H1 (cell line): ENCODE measurements at regions not wholly inside any gene's neighbourhood (a gene's known extent, or its start where the extent isn't known, plus 50 kb on each side); places are given as distances from the start of the nearest gene placed in this dataset.

ENCODE experiments used
- CTCF ChIA-PET: fragments of 300-600 bp; sonication (Branson Sonifier 250); formaldehyde crosslinking; loops from one replicate; lab custom pipeline; 2021; ENCODE audit not compliant: partially characterized antibody; lab: Charles Lee
- POLR2A ChIA-PET: fragments of 300-600 bp; sonication (Branson Sonifier 250); formaldehyde crosslinking; loops from one replicate; lab custom pipeline; 2021; ENCODE audit warnings: inconsistent platforms; ENCODE audit not compliant: partially characterized antibody; lab: Charles Lee
- DNase-seq, 2 experiments: peaks; one replicate each; pipeline versions ENCODE4 v3.0.0 to v3.0.0-alpha.2; 2010 to 2022; ENCODE audit warnings: low spot score in 2 of 2, low read depth in 1 of 2, mixed read lengths in 1 of 2
- FAIRE-seq: peaks from 2 replicates; lab custom pipeline; 2011; peaks lifted over from hg19 to GRCh38; lab: Jason Lieb, UNC
- H2AFZ ChIP-seq: 2 replicates; pipeline ENCODE4 v1.8.1; 2012; ENCODE audit warnings: low read length, inconsistent platforms
- H2AK5ac ChIP-seq: 2 replicates; pipeline ENCODE4 v1.6.1; 2013; ENCODE audit warnings: low read depth, low read length
- H2BK120ac ChIP-seq: replicated peaks from 2 replicates; pipeline ENCODE3; 2013; ENCODE audit warnings: low read depth, low read length, inconsistent platforms
- H2BK12ac ChIP-seq: 2 replicates; pipeline ENCODE4 v1.6.1; 2013; ENCODE audit warnings: low read depth, low read length
- H2BK15ac ChIP-seq: 2 replicates; pipeline ENCODE4 v1.6.1; 2013; ENCODE audit warnings: low read length
- H2BK20ac ChIP-seq: 2 replicates; pipeline ENCODE4 v1.6.1; 2013; ENCODE audit warnings: low read length
- H2BK5ac ChIP-seq: 2 replicates; pipeline ENCODE4 v1.6.1; 2013; ENCODE audit warnings: low read depth, low read length
- H3K14ac ChIP-seq: 2 replicates; pipeline ENCODE4 v1.6.1; 2013; ENCODE audit warnings: inconsistent platforms; ENCODE audit not compliant: insufficient read length
- H3K18ac ChIP-seq: 2 replicates; pipeline ENCODE4 v1.6.1; 2013; ENCODE audit warnings: low read length; ENCODE audit errors: extremely low read depth
- H3K23ac ChIP-seq: 2 replicates; pipeline ENCODE4 v1.6.1; 2013; ENCODE audit warnings: inconsistent platforms; ENCODE audit not compliant: insufficient read length
- H3K23me2 ChIP-seq: 2 replicates; pipeline ENCODE4 v1.6.1; 2013; ENCODE audit warnings: low read depth, low read length
- H3K27ac ChIP-seq: 2 replicates; pipeline ENCODE4 v1.6.1; 2011; ENCODE audit warnings: low read depth, low read length, inconsistent platforms
- H3K27me3 ChIP-seq, 4 experiments: replicated peaks in 1 of 4; 1 replicate in 1 of 4; 2 replicates in 3 of 4; pipeline versions ENCODE4 v1.6.1 to v1.8.1; 2011 to 2013; ENCODE audit warnings: low read length in 3 of 4, mild to moderate bottlenecking in 3 of 4, inconsistent platforms in 2 of 4, mixed read lengths in 2 of 4, moderate library complexity in 1 of 4; ENCODE audit not compliant: control insufficient read depth in 3 of 4, insufficient read depth in 3 of 4; ENCODE audit errors: extremely low read depth in 1 of 4
- H3K36me3 ChIP-seq, 4 experiments: 2 replicates each; pipeline versions ENCODE4 v1.6.1 to v1.8.1; 2011 to 2013; ENCODE audit warnings: mild to moderate bottlenecking in 4 of 4, low read length in 3 of 4, moderate library complexity in 2 of 4, control low read depth in 1 of 4, inconsistent platforms in 1 of 4; ENCODE audit not compliant: insufficient read depth in 4 of 4, control insufficient read depth in 2 of 4
- H3K4ac ChIP-seq: replicated peaks from 2 replicates; pipeline ENCODE3; 2013; ENCODE audit warnings: low read length, low read depth, mixed read lengths, inconsistent platforms; ENCODE audit not compliant: insufficient read length
- H3K4me1 ChIP-seq, 4 experiments: replicated peaks in 1 of 4; 1 replicate in 1 of 4; 2 replicates in 3 of 4; pipeline versions ENCODE4 v1.6.1 to v1.8.1; 2011 to 2013; ENCODE audit warnings: low read length in 3 of 4, inconsistent platforms in 2 of 4, mixed read lengths in 1 of 4; ENCODE audit not compliant: insufficient read depth in 4 of 4, control insufficient read depth in 3 of 4
- H3K4me2 ChIP-seq, 2 experiments: 2 replicates each; pipeline versions ENCODE4 v1.6.1 to v1.8.1; 2011 to 2013; ENCODE audit warnings: low read depth in 2 of 2, low read length in 2 of 2, control low read depth in 1 of 2, inconsistent platforms in 1 of 2, mild to moderate bottlenecking in 1 of 2; ENCODE audit not compliant: insufficient read depth in 1 of 2
- H3K4me3 ChIP-seq, 4 experiments: fragments of 200-600, 300-600 bp in 1 of 4; sonication (generic), shearing (Covaris generic), sonication (Bioruptor Twin) in 1 of 4; 2 replicates each; pipeline versions ENCODE4 v1.5.1 to v1.8.1; 2011 to 2016; ENCODE audit warnings: low read length in 4 of 4, low read depth in 3 of 4, control low read depth in 2 of 4, inconsistent platforms in 2 of 4, mild to moderate bottlenecking in 2 of 4, mixed read lengths in 1 of 4, moderate library complexity in 1 of 4; ENCODE audit not compliant: insufficient read depth in 2 of 4; ENCODE audit errors: extremely low read depth in 1 of 4
- H3K56ac ChIP-seq: replicated peaks from 2 replicates; pipeline ENCODE3; 2013; ENCODE audit warnings: low read depth, mild to moderate bottlenecking, mixed read lengths, low read length, inconsistent platforms; ENCODE audit not compliant: insufficient read length
- H3K79me1 ChIP-seq: 2 replicates; pipeline ENCODE4 v1.6.1; 2013; ENCODE audit warnings: low read depth, low read length, control low read depth
- H3K79me2 ChIP-seq, 2 experiments: 2 replicates each; pipeline versions ENCODE4 v1.6.1 to v1.8.1; 2012 to 2013; ENCODE audit warnings: low read length in 2 of 2, mild to moderate bottlenecking in 2 of 2, inconsistent platforms in 1 of 2; ENCODE audit not compliant: insufficient read depth in 2 of 2, control insufficient read depth in 1 of 2
- H3K9ac ChIP-seq, 4 experiments: replicated peaks in 1 of 4; 1 replicate in 1 of 4; 2 replicates in 3 of 4; pipeline versions ENCODE4 v1.6.1 to v1.8.1; 2011 to 2013; ENCODE audit warnings: low read depth in 3 of 4, low read length in 3 of 4, control low read depth in 2 of 4, mild to moderate bottlenecking in 2 of 4, moderate library complexity in 2 of 4, inconsistent platforms in 1 of 4; ENCODE audit errors: extremely low read depth in 1 of 4
- H3K9me3 ChIP-seq, 2 experiments: 2 replicates each; pipeline versions ENCODE4 v1.6.1 to v1.8.1; 2012 to 2013; ENCODE audit warnings: mild to moderate bottlenecking in 2 of 2, moderate library complexity in 2 of 2, control low read depth in 1 of 2, inconsistent platforms in 1 of 2, low read depth in 1 of 2, low read length in 1 of 2, mixed read lengths in 1 of 2; ENCODE audit not compliant: insufficient read depth in 2 of 2
- H4K20me1 ChIP-seq, 2 experiments: replicated peaks in 1 of 2; 2 replicates each; pipeline versions ENCODE3 to v1.8.1; 2011 to 2013; ENCODE audit warnings: inconsistent platforms in 2 of 2, low read length in 2 of 2, mild to moderate bottlenecking in 1 of 2; ENCODE audit not compliant: insufficient read depth in 2 of 2, control insufficient read depth in 1 of 2
- H4K5ac ChIP-seq: 2 replicates; pipeline ENCODE4 v1.6.1; 2013; ENCODE audit warnings: low read length, low read depth, mixed read lengths, inconsistent platforms; ENCODE audit not compliant: insufficient read length
- H4K8ac ChIP-seq: 2 replicates; pipeline ENCODE4 v1.8.0; 2013; ENCODE audit warnings: mild to moderate bottlenecking, moderate library complexity, low read length, inconsistent platforms; ENCODE audit not compliant: insufficient read depth; ENCODE audit errors: extremely low read depth
- H4K91ac ChIP-seq: replicated peaks from 2 replicates; pipeline ENCODE3; 2013; ENCODE audit warnings: low read length, mixed read lengths, inconsistent platforms; ENCODE audit not compliant: insufficient read length
- BACH1 ChIP-seq: IDR thresholded peaks from 2 replicates; pipeline ENCODE4 v1.6.1; 2012; ENCODE audit warnings: low read length, improper control_type of control experiment
- EGR1 ChIP-seq: IDR thresholded peaks from 2 replicates; pipeline ENCODE4 v1.6.1; 2011; ENCODE audit warnings: low read depth, low read length, borderline replicate concordance
- GABPA ChIP-seq: IDR thresholded peaks from 2 replicates; pipeline ENCODE4 v1.6.1; 2011; ENCODE audit warnings: mild to moderate bottlenecking, low read length, moderate library complexity, borderline replicate concordance; ENCODE audit not compliant: insufficient read depth
- KDM1A ChIP-seq: fragments of 200-600, 300-600 bp; sonication (generic); IDR thresholded peaks from 2 replicates; pipeline ENCODE4 v1.7.1; 2016; ENCODE audit warnings: mild to moderate bottlenecking, low read length, borderline replicate concordance
- POLR2A ChIP-seq, 2 experiments: IDR thresholded peaks; 1 replicate in 1 of 2; 2 replicates in 1 of 2; pipeline ENCODE4 v1.6.1; 2011; ENCODE audit warnings: low read depth in 2 of 2, low read length in 2 of 2, mild to moderate bottlenecking in 2 of 2; ENCODE audit errors: control extremely low read depth in 1 of 2
- RBBP5 ChIP-seq: IDR thresholded peaks from 2 replicates; pipeline ENCODE4 v1.7.1; 2012; ENCODE audit warnings: low read depth, mild to moderate bottlenecking, inconsistent platforms, low read length, moderate library complexity, borderline replicate concordance
- SIX5 ChIP-seq: IDR thresholded peaks from 2 replicates; pipeline ENCODE4 v1.6.1; 2011; ENCODE audit warnings: mild to moderate bottlenecking, low read depth, low read length
- WGBS, 2 experiments: shearing (Covaris generic) in 1 of 2; methylation state at CpG; one replicate each; pipeline versions ENCODE4 v1.1.6 to v1.1.7; 2013 to 2015; ENCODE audit warnings: low lambda C conversion rate in 2 of 2, mixed read lengths in 2 of 2, inconsistent platforms in 1 of 2, low coverage in 1 of 2, missing lambda C conversion rate in 1 of 2; ENCODE audit not compliant: insufficient replicate concordance in 2 of 2, insufficient coverage in 1 of 2, insufficient read length in 1 of 2; ENCODE audit errors: extremely low coverage in 1 of 2, missing lambda C conversion rate in 1 of 2; 5-methylcytosine and 5-hydroxymethylcytosine counted together

DNA sequence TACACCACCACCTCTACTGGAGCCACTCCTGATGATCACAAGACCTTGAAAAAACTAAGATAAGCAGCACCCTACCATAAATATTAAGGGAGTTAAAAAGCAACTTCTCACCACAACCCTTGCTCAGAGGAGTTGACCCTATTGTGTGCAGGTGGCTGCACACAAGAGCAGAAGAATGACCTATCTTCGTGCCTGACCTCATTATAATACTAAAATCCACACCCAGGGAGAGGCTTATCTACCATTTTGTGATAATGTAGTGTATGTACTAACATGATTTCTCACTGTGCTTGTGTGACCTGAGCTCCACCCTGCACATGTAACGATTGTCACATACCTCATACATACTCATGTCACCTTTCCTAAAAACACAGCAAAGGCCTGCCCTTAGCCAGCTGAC lies 205.0 kb upstream of the MBL2 start:
- H3K23me2 ChIP-seq, result no peaks in the 10 kb centered on the region
- H3K4me2 ChIP-seq, result no peak overlapping the region
- no peak overlapping the region for H2AK5ac ChIP-seq
- no peak overlapping the region for H2BK120ac ChIP-seq
- H3K4me1 ChIP-seq, result no peaks in the 10 kb centered on the region
- H3K23ac ChIP-seq, result no peak overlapping the region
- H2AFZ ChIP-seq, result 0 out of 2 replicates have a peak overlapping the region, but pooled peaks have one; percentile 5
- no peak overlapping the region for H2BK5ac ChIP-seq
- no peak overlapping the region for H3K9ac ChIP-seq
- CTCF ChIA-PET, result no interaction called here
- H3K4ac ChIP-seq, result no peak overlapping the region
- H3K27ac ChIP-seq, result no peak overlapping the region
- no peak overlapping the region for H3K4me3 ChIP-seq
- 97% methylated on average over 2 of the region's 2 CpGs; no CpG with 5 or more reads in 1 of the 2 experiments for WGBS, 2 experiments
- peaks cover 0 to 3% (median 1%) of the 10 kb centered on the region in 4 experiments; a peak in 2 of 8 replicates for H3K36me3 ChIP-seq
- POLR2A ChIA-PET, result no interaction called here
- FAIRE-seq (no peak), DNase-seq (no peak)
- H4K91ac ChIP-seq, result no peak overlapping the region
- no peak overlapping the region for H4K8ac ChIP-seq
- no peak overlapping the region; the same call in 1 of the 2 replicates for H2BK20ac ChIP-seq
- H3K18ac ChIP-seq, result no peak overlapping the region
- peaks cover 0 to 1% (median 0%) of the 10 kb centered on the region in 4 experiments; a peak in 1 of 7 replicates for H3K27me3 ChIP-seq
- H3K79me1 ChIP-seq, result no peaks in the 10 kb centered on the region
- no peak overlapping the region for H3K56ac ChIP-seq
- no peak overlapping the region for H3K14ac ChIP-seq
- H4K20me1 ChIP-seq, result no peaks in the 10 kb centered on the region
- no peak overlapping the region for H2BK12ac ChIP-seq
- no peak overlapping the region for H2BK15ac ChIP-seq
- H4K5ac ChIP-seq, result no peak overlapping the region
- H3K9me3 ChIP-seq, result peaks cover 0 to 4% of the 10 kb centered on the region in 2 experiments; a peak in 1 of 4 replicates
- no peaks in the 10 kb centered on the region for H3K79me2 ChIP-seq
- TF ChIP-seq KDM1A, result no peak
- TF ChIP-seq POLR2A (IDR thresholded peaks at IDR 0.05; ENCODE audit: control extremely low read depth in 1 of 2, low read depth in 2 of 2, low read length in 2 of 2), result no peak
- no peak for TF ChIP-seq RBBP5
- no peak for TF ChIP-seq EGR1
- no peak for TF ChIP-seq BACH1
- no peak for TF ChIP-seq SIX5
- no peak for TF ChIP-seq GABPA
